Tibial nerve (tissue), 4 donors: ENCODE measurements at regions not wholly inside any gene's neighbourhood (a gene's known extent, or its start where the extent isn't known, plus 50 kb on each side); places are given as distances from the start of the nearest gene placed in this dataset.

ENCODE experiments used
- DNase-seq, 2 donors: peaks; one replicate each; pipeline ENCODE4 v3.0.0-alpha.2; 2019; ENCODE audit warnings: low spot score in 2 of 2
- H3K27ac ChIP-seq, 4 donors: fragments of 200-600 bp; sonication (generic) in 3 of 4; one replicate each; pipeline ENCODE4 v1.5.1; 2017 to 2019; ENCODE audit warnings: mild to moderate bottlenecking in 1 of 4
- H3K27me3 ChIP-seq, 2 donors: fragments of 200-600 bp; sonication (generic) in 1 of 2; one replicate each; pipeline versions ENCODE4 v1.5.1 to v1.6.0; 2017 to 2019
- H3K36me3 ChIP-seq, 3 donors: fragments of 200-600 bp; sonication (generic); one replicate each; pipeline ENCODE4 v1.5.1; 2018 to 2019
- H3K4me1 ChIP-seq, 4 donors: fragments of 200-600 bp; sonication (generic) in 3 of 4; one replicate each; pipeline ENCODE4 v1.5.1; 2017 to 2019
- H3K4me3 ChIP-seq, 4 donors: fragments of 200-600 bp; sonication (generic) in 3 of 4; one replicate each; pipeline ENCODE4 v1.5.1; 2017 to 2019; ENCODE audit warnings: mild to moderate bottlenecking in 1 of 4, moderate library complexity in 1 of 4
- H3K9me3 ChIP-seq, 4 donors: fragments of 200-600 bp; sonication (generic) in 3 of 4; one replicate each; pipeline ENCODE4 v1.5.1; 2017 to 2019
- EP300 ChIP-seq, 2 donors: sonication (generic); formaldehyde crosslinking; IDR thresholded peaks; one replicate each; pipeline ENCODE4 v1.6.1; 2017; ENCODE audit warnings: antibody characterized with exemption in 2 of 2, mild to moderate bottlenecking in 1 of 2
- POLR2A ChIP-seq, 2 donors: fragments of 450-650 bp; IDR thresholded peaks; one replicate each; pipeline ENCODE4 v1.6.1; 2017; ENCODE audit warnings: antibody characterized with exemption in 2 of 2, mild to moderate bottlenecking in 2 of 2, moderate library complexity in 2 of 2
- WGBS, 2 donors: methylation state at CpG; one replicate each; pipeline ENCODE4 v1.1.5; 2018; 5-methylcytosine and 5-hydroxymethylcytosine counted together
- TF ChIP-seq, protein P1 (sequence below), 5 experiments: fragments of 200-600 bp in 3 of 5; fragments of 450-650 bp in 2 of 5; sonication (generic) in 3 of 5; IDR thresholded peaks; one replicate each; pipeline ENCODE4 v1.5.1; 2016 to 2019; ENCODE audit warnings: antibody characterized with exemption in 5 of 5, mild to moderate bottlenecking in 3 of 5, moderate library complexity in 2 of 5

DNA sequence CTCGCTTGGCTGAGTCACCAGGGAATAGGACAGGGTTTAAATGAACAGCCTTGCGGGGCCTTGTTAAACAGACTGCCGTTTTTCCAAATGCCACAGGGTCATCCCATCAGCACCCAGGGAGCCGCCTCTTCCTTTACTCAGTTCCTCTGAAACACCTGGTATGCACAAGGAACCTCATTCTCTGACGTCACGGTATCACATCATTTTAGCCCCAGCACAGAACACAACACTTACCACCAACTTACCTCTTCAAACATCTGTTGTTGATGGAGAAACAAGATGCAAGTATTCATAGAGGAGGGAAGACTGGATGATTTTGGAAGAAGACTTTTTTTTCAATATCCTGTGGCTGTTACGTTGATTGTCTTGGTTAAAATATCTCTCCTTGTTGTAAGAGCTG is 535.3 kb upstream of the TMEM132C start:
- peaks cover 0 to 2% (median 0%) of the 10 kb centered on the region in 4 donors for H3K9me3 ChIP-seq
- H3K27ac ChIP-seq, result no peak overlapping the region
- TF ChIP-seq EP300 (IDR thresholded peaks at IDR 0.05), result no peak
- TF ChIP-seq, protein P1, sequence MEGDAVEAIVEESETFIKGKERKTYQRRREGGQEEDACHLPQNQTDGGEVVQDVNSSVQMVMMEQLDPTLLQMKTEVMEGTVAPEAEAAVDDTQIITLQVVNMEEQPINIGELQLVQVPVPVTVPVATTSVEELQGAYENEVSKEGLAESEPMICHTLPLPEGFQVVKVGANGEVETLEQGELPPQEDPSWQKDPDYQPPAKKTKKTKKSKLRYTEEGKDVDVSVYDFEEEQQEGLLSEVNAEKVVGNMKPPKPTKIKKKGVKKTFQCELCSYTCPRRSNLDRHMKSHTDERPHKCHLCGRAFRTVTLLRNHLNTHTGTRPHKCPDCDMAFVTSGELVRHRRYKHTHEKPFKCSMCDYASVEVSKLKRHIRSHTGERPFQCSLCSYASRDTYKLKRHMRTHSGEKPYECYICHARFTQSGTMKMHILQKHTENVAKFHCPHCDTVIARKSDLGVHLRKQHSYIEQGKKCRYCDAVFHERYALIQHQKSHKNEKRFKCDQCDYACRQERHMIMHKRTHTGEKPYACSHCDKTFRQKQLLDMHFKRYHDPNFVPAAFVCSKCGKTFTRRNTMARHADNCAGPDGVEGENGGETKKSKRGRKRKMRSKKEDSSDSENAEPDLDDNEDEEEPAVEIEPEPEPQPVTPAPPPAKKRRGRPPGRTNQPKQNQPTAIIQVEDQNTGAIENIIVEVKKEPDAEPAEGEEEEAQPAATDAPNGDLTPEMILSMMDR (IDR thresholded peaks at IDR 0.05), result no peak
- TF ChIP-seq POLR2A (IDR thresholded peaks at IDR 0.05), result no peak
- 42 to 54% methylated on average over 7 of the region's 7 CpGs for WGBS, 2 donors
- no peaks in the 10 kb centered on the region for H3K27me3 ChIP-seq
- no peak for DNase-seq
- peaks cover 0 to 6% (median 0%) of the 10 kb centered on the region in 4 donors for H3K4me1 ChIP-seq
- no peaks in the 10 kb centered on the region for H3K36me3 ChIP-seq
- no peak overlapping the region for H3K4me3 ChIP-seq

DNA sequence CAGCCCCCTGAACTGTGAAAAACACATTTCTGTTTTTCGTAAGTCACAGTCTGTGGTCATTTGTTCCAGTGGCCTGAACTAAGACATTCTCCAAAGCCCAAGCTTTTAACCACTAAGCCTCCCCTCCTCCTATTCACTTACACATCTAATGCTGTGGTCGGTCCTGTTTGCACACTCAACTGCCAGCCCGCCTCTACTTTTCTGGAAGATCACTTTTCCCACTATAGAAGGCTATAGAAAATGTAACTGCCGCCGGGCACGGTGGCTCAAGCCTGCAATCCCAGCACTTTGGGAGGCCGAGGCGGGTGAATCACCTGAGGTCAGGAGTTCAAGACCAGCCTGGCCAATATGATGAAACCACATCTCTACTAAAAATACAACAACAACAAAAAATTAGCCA is 524.7 kb upstream of the TMEM132C start:
- WGBS, 2 donors, result 89 to 94% methylated on average over 8 of the region's 8 CpGs
- Histone ChIP-seq H3K27ac (no peak overlapping the region), H3K4me3 (no peak overlapping the region), H3K36me3 (no peaks in the 10 kb centered on the region), H3K27me3 (no peaks in the 10 kb centered on the region), H3K4me1 (no peaks in the 10 kb centered on the region), H3K9me3 (no peaks in the 10 kb centered on the region)
- DNase-seq, result no peak
- TF ChIP-seq EP300 (IDR thresholded peaks at IDR 0.05) (no peak), POLR2A (IDR thresholded peaks at IDR 0.05) (no peak)
- TF ChIP-seq, protein P1 (IDR thresholded peaks at IDR 0.05), result no peak

DNA sequence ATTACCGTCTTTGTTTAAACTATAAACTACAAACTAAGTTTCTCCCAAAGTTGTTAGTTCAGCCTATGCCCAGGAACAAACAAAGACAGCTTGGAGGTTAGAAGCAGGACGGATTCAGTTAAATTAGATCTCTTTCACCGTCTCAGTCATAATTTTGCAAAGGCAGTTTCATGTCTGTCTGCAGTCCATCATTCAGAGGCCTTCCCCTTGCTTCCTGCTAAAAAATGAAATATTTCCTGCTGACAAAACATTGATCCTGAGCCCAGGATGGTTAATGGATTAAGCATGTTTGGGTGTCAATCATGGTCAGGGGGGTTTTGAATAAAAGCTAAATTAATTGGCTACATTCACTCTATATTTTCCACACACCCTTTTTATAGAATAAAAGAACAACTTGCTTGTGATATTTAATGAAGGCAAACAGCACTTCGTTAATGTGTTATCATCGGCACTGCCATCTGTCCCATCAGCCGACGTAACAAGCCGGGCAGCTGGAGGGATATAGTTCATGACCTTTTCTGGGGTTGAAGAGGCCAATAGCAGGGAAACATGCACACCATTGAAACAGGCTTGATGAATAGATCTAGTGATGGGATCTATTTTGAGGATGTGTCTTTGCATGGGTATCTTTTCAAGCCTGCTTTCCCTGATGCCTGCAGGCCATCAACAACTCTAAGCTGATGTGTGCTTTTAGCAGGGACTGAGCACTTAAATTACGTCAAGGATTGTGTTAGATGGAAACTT is 521.3 kb upstream of the TMEM132C start:
- 50 to 51% methylated on average over 9 of the region's 9 CpGs for WGBS, 2 donors
- TF ChIP-seq, protein P1 (IDR thresholded peaks at IDR 0.05), result no peak
- TF ChIP-seq POLR2A (IDR thresholded peaks at IDR 0.05) (no peak), EP300 (IDR thresholded peaks at IDR 0.05) (no peak)
- DNase-seq, result no peak

DNA sequence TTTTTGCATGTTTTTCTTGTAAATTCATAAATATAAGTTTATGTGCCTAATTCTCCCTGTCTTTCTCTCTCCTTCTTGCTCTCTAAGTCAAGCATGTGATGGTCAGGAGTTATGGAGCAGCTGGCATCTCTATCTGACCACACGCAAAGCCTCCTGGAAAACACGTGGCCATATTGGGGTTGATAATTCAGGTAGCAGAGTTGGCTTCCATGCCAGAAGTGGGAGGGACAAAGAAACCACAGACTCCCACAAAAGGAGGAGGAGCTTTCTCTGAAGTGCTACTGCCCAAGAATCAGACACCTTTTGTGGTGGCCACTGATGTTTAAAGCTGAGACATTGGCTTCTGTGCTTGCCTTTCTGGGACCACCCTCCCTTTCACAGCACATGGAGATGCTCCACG is 517.6 kb upstream of the TMEM132C start:
- H3K9me3 ChIP-seq, result no peaks in the 10 kb centered on the region
- TF ChIP-seq, protein P1 (IDR thresholded peaks at IDR 0.05), result no peak
- WGBS, 2 donors, result 80 to 91% methylated on average over 3 of the region's 3 CpGs
- no peak overlapping the region for H3K27ac ChIP-seq
- no peaks in the 10 kb centered on the region for H3K27me3 ChIP-seq
- H3K4me3 ChIP-seq, result no peak overlapping the region
- H3K4me1 ChIP-seq, result no peaks in the 10 kb centered on the region
- H3K36me3 ChIP-seq, result no peaks in the 10 kb centered on the region
- DNase-seq, result no peak

More for the DNA sequence above, 521.3 kb upstream of the TMEM132C start:
- Histone ChIP-seq H3K27ac (no peak overlapping the region), H3K4me3 (no peak overlapping the region), H3K9me3 (no peaks in the 10 kb centered on the region), H3K27me3 (no peaks in the 10 kb centered on the region), H3K36me3 (no peaks in the 10 kb centered on the region), H3K4me1 (no peaks in the 10 kb centered on the region)

DNA sequence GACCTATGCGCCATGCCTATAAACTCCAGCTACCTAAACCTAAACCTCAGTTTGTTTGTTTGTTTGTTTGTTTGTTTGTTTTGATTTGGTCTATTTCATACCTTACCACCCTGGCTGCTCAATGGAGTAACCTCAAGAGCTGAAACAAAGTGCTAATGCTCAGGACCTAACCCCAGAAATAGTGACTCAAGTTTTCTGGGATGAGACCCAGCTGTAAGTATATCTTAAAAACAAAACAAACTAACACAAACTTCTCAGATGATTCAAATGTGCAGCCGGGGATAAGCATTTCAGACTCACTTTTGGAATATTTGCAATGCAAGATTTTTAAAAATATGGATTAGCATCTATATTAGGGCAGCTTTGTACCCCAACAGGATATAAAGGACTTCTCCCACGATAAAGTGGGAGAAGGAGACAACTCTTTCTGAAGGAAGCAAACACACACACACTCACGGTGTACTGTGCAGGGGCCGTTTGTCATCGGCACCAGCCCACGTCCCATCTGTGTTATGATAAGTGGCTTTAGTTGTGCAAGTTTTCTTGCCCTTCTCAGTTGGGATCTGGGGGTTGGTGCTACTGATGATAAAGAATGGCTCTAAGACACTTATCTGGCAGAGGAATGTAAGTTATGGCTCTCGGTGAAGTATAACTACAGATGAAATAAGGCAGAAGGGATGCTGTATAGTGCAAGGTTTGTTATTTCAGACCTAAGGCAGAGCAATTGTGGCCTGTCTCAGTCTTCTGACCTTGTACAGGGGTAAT is 516.7 kb upstream of the TMEM132C start:
- Histone ChIP-seq H3K9me3 (no peaks in the 10 kb centered on the region), H3K4me1 (no peaks in the 10 kb centered on the region), H3K36me3 (no peaks in the 10 kb centered on the region), H3K4me3 (no peak overlapping the region), H3K27ac (no peak overlapping the region), H3K27me3 (no peaks in the 10 kb centered on the region)
- TF ChIP-seq, protein P1 (IDR thresholded peaks at IDR 0.05), result no peak
- 54 to 71% methylated on average over 8 of the region's 8 CpGs for WGBS, 2 donors
- DNase-seq, result no peak
